Activated B cell treated with CpG ODN at 0.5 μM for 24 hours (primary cell): ENCODE measurements at regions not wholly inside any gene's neighbourhood (a gene's known extent, or its start where the extent isn't known, plus 50 kb on each side); places are given as distances from the start of the nearest gene placed in this dataset.

Experiments used
- ATAC-seq: fragments of 200-7000 bp; cut with Tn5 transposase; one replicate; pipeline ENCODE4 v1.10.0; 2021; ENCODE audit warnings: low read depth, mild to moderate bottlenecking, moderate library complexity
- CTCF ChIA-PET: fragments of 350-600 bp; sonication (Branson Sonifier 250); formaldehyde crosslinking; loops from one replicate; lab custom pipeline; 2021; ENCODE audit warnings: antibody characterized with exemption; lab: Charles Lee
- POLR2A ChIA-PET: fragments of 350-600 bp; sonication (Branson Sonifier 250); formaldehyde crosslinking; loops from one replicate; lab custom pipeline; 2021; ENCODE audit warnings: antibody characterized with exemption; lab: Charles Lee
- DNase-seq: peaks from one replicate; pipeline ENCODE4 v3.0.0; 2022
- H3K27ac Mint-ChIP-seq: one replicate; pipeline ENCODE4 v1.8.0; 2020; ENCODE audit warnings: mixed read lengths
- H3K27me3 Mint-ChIP-seq: one replicate; pipeline ENCODE4 v1.8.0; 2021; ENCODE audit warnings: mixed read lengths
- H3K36me3 Mint-ChIP-seq: one replicate; pipeline ENCODE4 v1.8.0; 2021; ENCODE audit warnings: low read depth, mixed read lengths
- H3K4me1 Mint-ChIP-seq: one replicate; pipeline ENCODE4 v1.8.0; 2021; ENCODE audit warnings: mixed read lengths
- H3K4me3 Mint-ChIP-seq: one replicate; pipeline ENCODE4 v1.8.0; 2020; ENCODE audit warnings: mild to moderate bottlenecking, mixed read lengths
- H3K9me3 Mint-ChIP-seq: one replicate; pipeline ENCODE4 v1.8.0; 2020; ENCODE audit warnings: mixed read lengths
- CTCF ChIP-seq: fragments of 200-600 bp; IDR thresholded peaks from one replicate; pipeline ENCODE4 v1.8.0; 2022; ENCODE audit warnings: antibody characterized with exemption, mild to moderate bottlenecking
- intact Hi-C: fragments of 100-400 bp; cut with micrococcal nuclease; formaldehyde crosslinking; loops from one replicate; pipeline ENCODE4 v1.15.1; 2024

GRCh38 chr6:105795366-105795765 is 290.8 kb upstream of the PRDM1 start:
- Mint-ChIP-seq H3K36me3 (no peaks in the 10 kb centered on the region), H3K4me1 (peaks cover 20% of the 10 kb centered on the region), H3K4me3 (no peak overlapping the region), H3K27me3 (no peaks in the 10 kb centered on the region), H3K9me3 (no peaks in the 10 kb centered on the region), H3K27ac (no peak overlapping the region)
- ChIA-PET POLR2A (interaction anchor here (0.7 kb wide), 2 partner anchors 40 to 243 kb away, joined by 7 to 10 read pairs; no protein-coding TSS in a partner anchor), CTCF (interaction anchor here (1.2 to 2.5 kb wide), 2 partner anchors 295 to 428 kb away, joined by 3 to 8 read pairs; no protein-coding TSS in a partner anchor)
- DNase-seq: no peak
- no peak for ATAC-seq
- intact Hi-C loops: loop anchor here (10.0 kb wide), 1 partner anchor 509 kb away; no protein-coding TSS in a partner anchor
- TF ChIP-seq CTCF: no peak

- Mint-ChIP-seq H3K36me3 (no peaks in the 10 kb centered on the region), H3K27me3 (no peaks in the 10 kb centered on the region), H3K9me3 (no peaks in the 10 kb centered on the region), H3K27ac (no peak overlapping the region), H3K4me1 (peaks cover 20% of the 10 kb centered on the region), H3K4me3 (no peak overlapping the region)
- no peak for TF ChIP-seq CTCF
- ChIA-PET POLR2A (interaction anchor here (0.7 kb wide), 2 partner anchors 41 to 244 kb away, joined by 7 to 10 read pairs; no protein-coding TSS in a partner anchor), CTCF (interaction anchor here (1.2 to 2.5 kb wide), 3 partner anchors 295 to 430 kb away, joined by 3 to 8 read pairs (median 3); no protein-coding TSS in a partner anchor)
- intact Hi-C loops: loop anchor here (10.0 kb wide), 1 partner anchor 510 kb away; no protein-coding TSS in a partner anchor
- no peak for DNase-seq
- ATAC-seq: no peak
Measured at GRCh38 chr6:105794870-105795269, 291.3 kb upstream of the PRDM1 start.

- no peak overlapping the region for H3K4me3 Mint-ChIP-seq
- no peaks in the 10 kb centered on the region for H3K27me3 Mint-ChIP-seq
- ChIA-PET POLR2A (no interaction called here), CTCF (interaction anchor here (1.2 to 2.5 kb wide), 3 partner anchors 296 to 431 kb away, joined by 3 to 8 read pairs (median 3); no protein-coding TSS in a partner anchor)
- intact Hi-C loops: loop anchor here (10.0 kb wide), 1 partner anchor 511 kb away; no protein-coding TSS in a partner anchor
- TF ChIP-seq CTCF: no peak
- H3K36me3 Mint-ChIP-seq: no peaks in the 10 kb centered on the region
- H3K9me3 Mint-ChIP-seq: no peaks in the 10 kb centered on the region
- H3K27ac Mint-ChIP-seq: no peak overlapping the region
- DNase-seq: no peak
- H3K4me1 Mint-ChIP-seq: peaks cover 20% of the 10 kb centered on the region
- no peak for ATAC-seq
Measured at GRCh38 chr6:105794239-105794638, 291.9 kb upstream of the PRDM1 start.

GRCh38 chr6:105793130-105793529 is 293.0 kb upstream of the PRDM1 start:
- TF ChIP-seq CTCF: no peak
- H3K4me1 Mint-ChIP-seq: peaks cover 20% of the 10 kb centered on the region
- ATAC-seq (peak; percentile 88), DNase-seq (no peak)
- POLR2A ChIA-PET: no interaction called here
- no peaks in the 10 kb centered on the region for H3K36me3 Mint-ChIP-seq
- no peak overlapping the region for H3K27ac Mint-ChIP-seq
- H3K9me3 Mint-ChIP-seq: no peaks in the 10 kb centered on the region
- intact Hi-C loops: loop anchor here (1.0 to 10.0 kb wide), 4 partner anchors 200 to 512 kb away; no protein-coding TSS in a partner anchor
- CTCF ChIA-PET: interaction anchor here (2.5 kb wide), 1 partner anchor 430 kb away, joined by 8 read pairs; no protein-coding TSS in a partner anchor
- H3K27me3 Mint-ChIP-seq: no peaks in the 10 kb centered on the region
- no peak overlapping the region for H3K4me3 Mint-ChIP-seq

- Mint-ChIP-seq H3K36me3 (no peaks in the 10 kb centered on the region), H3K4me1 (peaks cover 24% of the 10 kb centered on the region), H3K27ac (no peak overlapping the region), H3K9me3 (no peaks in the 10 kb centered on the region), H3K27me3 (no peaks in the 10 kb centered on the region), H3K4me3 (no peak overlapping the region)
- intact Hi-C loops: loop anchor here (2.0 to 10.0 kb wide), 2 partner anchors 201 to 513 kb away; no protein-coding TSS in a partner anchor
- ChIA-PET CTCF (interaction anchor here (1.2 kb wide), 1 partner anchor 201 kb away, joined by 3 read pairs; no protein-coding TSS in a partner anchor), POLR2A (interaction anchor here (1.0 kb wide), 1 partner anchor 203 kb away, joined by 3 read pairs; no protein-coding TSS in a partner anchor)
- TF ChIP-seq CTCF: no peak
- DNase-seq (no peak), ATAC-seq (no peak)
Measured at GRCh38 chr6:105791583-105792318, 294.4 kb upstream of the PRDM1 start.
